ENCODE measurements at regions not wholly inside any gene's neighbourhood (a gene's known extent, or its start where the extent isn't known, plus 50 kb on each side); places are given as distances from the start of the nearest gene placed in this dataset.

DNA sequence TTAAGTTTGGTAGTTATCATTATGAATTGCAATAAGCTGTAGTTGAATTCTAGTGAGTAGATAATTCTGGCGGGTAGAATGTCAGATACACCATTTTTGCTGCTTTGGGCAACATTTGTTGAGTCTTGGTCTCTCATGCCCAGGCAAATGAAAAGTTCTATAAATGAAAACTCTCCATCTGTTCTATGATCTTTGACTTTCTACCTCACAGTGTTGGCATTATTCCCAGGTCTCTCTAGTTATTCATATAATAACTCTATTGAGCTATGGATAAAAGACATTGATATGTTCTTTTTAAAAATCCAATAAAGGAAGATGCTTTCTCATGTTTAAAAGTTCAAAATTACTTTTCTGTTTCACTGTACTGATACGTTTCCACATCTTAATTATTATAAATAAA, 415.3 kb upstream of the SEMA3D start:
- ATAC-seq (ENCODE audit: insufficient read depth, low FRiP score): no peak
- no peaks in the 10 kb centered on the region for H3K36me3 ChIP-seq (ENCODE audit: control insufficient read depth in 4 of 4, insufficient read depth in 4 of 4, low read length in 4 of 4)
- no peak overlapping the region for H3K27ac ChIP-seq (ENCODE audit: low read depth in 1 of 2, low read length in 1 of 2)
- H3K4me1 ChIP-seq (ENCODE audit: control insufficient read depth in 5 of 5, insufficient read depth in 5 of 5, low read length in 5 of 5): peaks cover 0 to 28% (median 0%) of the 10 kb centered on the region in 5 donors
- H3K9ac ChIP-seq (ENCODE audit: insufficient read depth in 1 of 2, low read length in 2 of 2): no peak overlapping the region
- H3K27me3 ChIP-seq (ENCODE audit: control insufficient read depth in 3 of 3, insufficient read depth in 3 of 3, low read length in 2 of 3): no peaks in the 10 kb centered on the region
- H3K4me3 ChIP-seq: no peak overlapping the region
- peak in 2 of 3 donors; percentile 38 to 51 for DNase-seq
- no peaks in the 10 kb centered on the region for H3K9me3 ChIP-seq (ENCODE audit: control insufficient read depth in 4 of 4, insufficient read depth in 3 of 4, low read length in 3 of 4)
- TF ChIP-seq, protein P1, sequence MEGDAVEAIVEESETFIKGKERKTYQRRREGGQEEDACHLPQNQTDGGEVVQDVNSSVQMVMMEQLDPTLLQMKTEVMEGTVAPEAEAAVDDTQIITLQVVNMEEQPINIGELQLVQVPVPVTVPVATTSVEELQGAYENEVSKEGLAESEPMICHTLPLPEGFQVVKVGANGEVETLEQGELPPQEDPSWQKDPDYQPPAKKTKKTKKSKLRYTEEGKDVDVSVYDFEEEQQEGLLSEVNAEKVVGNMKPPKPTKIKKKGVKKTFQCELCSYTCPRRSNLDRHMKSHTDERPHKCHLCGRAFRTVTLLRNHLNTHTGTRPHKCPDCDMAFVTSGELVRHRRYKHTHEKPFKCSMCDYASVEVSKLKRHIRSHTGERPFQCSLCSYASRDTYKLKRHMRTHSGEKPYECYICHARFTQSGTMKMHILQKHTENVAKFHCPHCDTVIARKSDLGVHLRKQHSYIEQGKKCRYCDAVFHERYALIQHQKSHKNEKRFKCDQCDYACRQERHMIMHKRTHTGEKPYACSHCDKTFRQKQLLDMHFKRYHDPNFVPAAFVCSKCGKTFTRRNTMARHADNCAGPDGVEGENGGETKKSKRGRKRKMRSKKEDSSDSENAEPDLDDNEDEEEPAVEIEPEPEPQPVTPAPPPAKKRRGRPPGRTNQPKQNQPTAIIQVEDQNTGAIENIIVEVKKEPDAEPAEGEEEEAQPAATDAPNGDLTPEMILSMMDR (IDR thresholded peaks at IDR 0.05; ENCODE audit: control extremely low read depth, extremely low read depth): no peak
- 74 to 90% methylated on average over 2 of the region's 2 CpGs for WGBS, 2 donors

DNA sequence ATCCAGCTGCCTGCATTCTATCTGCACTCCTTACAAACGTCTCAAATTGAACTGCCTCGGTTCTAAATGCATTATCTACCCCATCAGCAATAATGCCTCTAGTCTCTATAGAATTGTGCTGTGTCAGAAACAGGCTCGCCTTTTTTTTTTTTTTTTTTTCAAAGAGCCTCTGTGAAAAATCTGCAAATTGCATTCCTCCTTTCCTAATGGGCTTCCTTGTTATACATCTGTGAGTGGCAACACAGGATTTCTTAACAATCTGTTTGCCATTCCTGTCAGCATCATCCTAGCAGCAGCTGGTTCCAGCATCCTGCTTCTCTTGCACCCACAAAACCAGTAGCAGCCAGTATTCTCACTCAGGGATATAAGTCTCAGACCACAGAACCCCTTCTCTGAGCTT, 413.5 kb upstream of the SEMA3D start:
- Histone ChIP-seq H3K27ac (ENCODE audit: low read depth in 1 of 2, low read length in 1 of 2) (no peak overlapping the region), H3K27me3 (ENCODE audit: control insufficient read depth in 3 of 3, insufficient read depth in 3 of 3, low read length in 2 of 3) (no peaks in the 10 kb centered on the region), H3K4me3 (no peak overlapping the region), H3K9ac (ENCODE audit: insufficient read depth in 1 of 2, low read length in 2 of 2) (no peak overlapping the region), H3K9me3 (ENCODE audit: control insufficient read depth in 4 of 4, insufficient read depth in 3 of 4, low read length in 3 of 4) (no peaks in the 10 kb centered on the region), H3K36me3 (ENCODE audit: control insufficient read depth in 4 of 4, insufficient read depth in 4 of 4, low read length in 4 of 4) (no peaks in the 10 kb centered on the region), H3K4me1 (ENCODE audit: control insufficient read depth in 5 of 5, insufficient read depth in 5 of 5, low read length in 5 of 5) (peaks cover 0 to 36% (median 0%) of the 10 kb centered on the region in 5 donors)
- ATAC-seq (ENCODE audit: insufficient read depth, low FRiP score) (no peak), DNase-seq (peak; percentile 18 to 56 (median 50))
- WGBS, 2 donors: 43 to 59% methylated on average over 3 of the region's 3 CpGs
- TF ChIP-seq, protein P1 (IDR thresholded peaks at IDR 0.05; ENCODE audit: control extremely low read depth, extremely low read depth): no peak

DNA sequence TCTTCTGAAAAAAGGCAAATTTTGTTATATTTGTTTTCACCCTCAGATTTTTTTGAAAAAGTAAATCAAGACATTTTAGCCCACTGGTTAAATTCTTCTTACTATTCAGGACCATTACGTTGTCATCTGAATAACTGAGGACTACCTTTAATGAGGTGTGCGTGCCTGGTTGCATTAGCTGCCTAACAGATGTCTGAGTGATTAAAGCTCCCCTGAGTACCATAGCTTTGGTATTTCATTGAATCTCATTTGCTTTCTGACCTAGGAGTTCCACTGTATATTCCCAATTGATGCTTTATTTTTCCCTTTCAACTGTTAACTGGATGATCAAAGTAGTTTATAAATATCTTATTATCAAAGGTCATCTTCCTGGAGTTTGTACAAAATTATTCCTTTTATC, 410.0 kb upstream of the SEMA3D start:
- Histone ChIP-seq H3K36me3 (ENCODE audit: control insufficient read depth in 4 of 4, insufficient read depth in 4 of 4, low read length in 4 of 4) (no peaks in the 10 kb centered on the region), H3K27ac (ENCODE audit: low read depth in 1 of 2, low read length in 1 of 2) (no peak overlapping the region), H3K4me1 (ENCODE audit: control insufficient read depth in 5 of 5, insufficient read depth in 5 of 5, low read length in 5 of 5) (peaks cover 0 to 31% (median 0%) of the 10 kb centered on the region in 5 donors), H3K27me3 (ENCODE audit: control insufficient read depth in 3 of 3, insufficient read depth in 3 of 3, low read length in 2 of 3) (no peaks in the 10 kb centered on the region), H3K9me3 (ENCODE audit: control insufficient read depth in 4 of 4, insufficient read depth in 3 of 4, low read length in 3 of 4) (no peaks in the 10 kb centered on the region), H3K9ac (ENCODE audit: insufficient read depth in 1 of 2, low read length in 2 of 2) (no peak overlapping the region), H3K4me3 (no peak overlapping the region)
- DNase-seq (no peak), ATAC-seq (ENCODE audit: insufficient read depth, low FRiP score) (no peak)
- 83 to 91% methylated on average over 2 of the region's 2 CpGs for WGBS, 2 donors
- TF ChIP-seq, protein P1 (IDR thresholded peaks at IDR 0.05; ENCODE audit: control extremely low read depth, extremely low read depth): no peak

DNA sequence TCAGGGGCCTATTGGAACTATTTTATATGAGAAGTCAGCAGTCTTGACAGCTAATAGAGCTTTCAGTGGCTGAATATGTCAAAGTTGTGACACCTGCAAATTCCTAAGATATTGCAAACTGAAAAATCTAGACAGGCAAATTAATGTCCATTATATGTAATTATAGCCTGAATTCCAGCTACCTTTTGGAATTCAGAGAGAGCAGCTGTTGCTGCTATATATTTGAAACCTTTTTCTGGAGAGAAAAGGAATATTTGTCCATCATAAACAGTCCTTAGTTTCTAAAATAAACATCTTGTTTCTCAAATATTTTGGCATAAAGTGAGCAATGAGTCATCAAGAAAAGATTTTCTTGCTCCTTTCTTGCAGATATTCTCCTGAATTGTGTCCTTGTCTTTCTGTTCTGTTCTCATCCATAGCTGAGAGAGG, 408.9 kb upstream of the SEMA3D start:
- DNase-seq: peak in 1 of 3 donors; percentile 28
- no peak for ATAC-seq (ENCODE audit: insufficient read depth, low FRiP score)
- Histone ChIP-seq H3K27me3 (ENCODE audit: control insufficient read depth in 3 of 3, insufficient read depth in 3 of 3, low read length in 2 of 3) (no peaks in the 10 kb centered on the region), H3K9me3 (ENCODE audit: control insufficient read depth in 4 of 4, insufficient read depth in 3 of 4, low read length in 3 of 4) (no peaks in the 10 kb centered on the region), H3K9ac (ENCODE audit: insufficient read depth in 1 of 2, low read length in 2 of 2) (no peak overlapping the region), H3K4me1 (ENCODE audit: control insufficient read depth in 5 of 5, insufficient read depth in 5 of 5, low read length in 5 of 5) (peaks cover 0 to 25% (median 0%) of the 10 kb centered on the region in 5 donors), H3K27ac (ENCODE audit: low read depth in 1 of 2, low read length in 1 of 2) (no peak overlapping the region), H3K36me3 (ENCODE audit: control insufficient read depth in 4 of 4, insufficient read depth in 4 of 4, low read length in 4 of 4) (no peaks in the 10 kb centered on the region), H3K4me3 (no peak overlapping the region)
- TF ChIP-seq, protein P1 (IDR thresholded peaks at IDR 0.05; ENCODE audit: control extremely low read depth, extremely low read depth): no peak
